Esophagus muscularis mucosa (tissue), 4 donors: ENCODE measurements at regions not wholly inside any gene's neighbourhood (a gene's known extent, or its start where the extent isn't known, plus 50 kb on each side); places are given as distances from the start of the nearest gene placed in this dataset.

ENCODE experiments used
- CTCF ChIP-seq, 3 experiments: fragments of 200-600 bp in 2 of 3; fragments of 450-650 bp in 1 of 3; sonication (generic) in 2 of 3; IDR thresholded peaks; one replicate each; pipeline ENCODE4 v1.5.1; 2017 to 2019; ENCODE audit warnings: antibody characterized with exemption in 3 of 3, mild to moderate bottlenecking in 2 of 3, moderate library complexity in 1 of 3
- EP300 ChIP-seq: sonication (generic); formaldehyde crosslinking; IDR thresholded peaks from one replicate; pipeline ENCODE4 v1.6.1; 2017; ENCODE audit warnings: antibody characterized with exemption
- POLR2A ChIP-seq: fragments of 450-650 bp; IDR thresholded peaks from one replicate; pipeline ENCODE4 v1.6.1; 2017; ENCODE audit warnings: antibody characterized with exemption, moderate library complexity, mild to moderate bottlenecking, low read depth
- POLR2AphosphoS5 ChIP-seq, 2 donors: sonication (generic); formaldehyde crosslinking; IDR thresholded peaks; one replicate each; pipeline ENCODE4 v1.6.1; 2017; ENCODE audit warnings: antibody characterized with exemption in 2 of 2

- no peak for TF ChIP-seq EP300
- no peak for TF ChIP-seq CTCF (IDR thresholded peaks at IDR 0.05)
- TF ChIP-seq POLR2AphosphoS5 (IDR thresholded peaks at IDR 0.05) = no peak
- no peak for TF ChIP-seq POLR2A
These were observed 703.5 kb downstream of the TMTC2 start for GRCh38 chr12:83390186-83390585.
